ENCODE measurements at regions not wholly inside any gene's neighbourhood (a gene's known extent, or its start where the extent isn't known, plus 50 kb on each side); places are given as distances from the start of the nearest gene placed in this dataset.

GRCh38 chr6:139522511-139523220 lies 148.2 kb upstream of the CITED2 start:
- TF ChIP-seq CTCF (conservative IDR thresholded peaks at IDR 0.05): no peak
- Mint-ChIP-seq H3K36me3 (ENCODE audit: low read depth) (peaks cover 2% of the 10 kb centered on the region), H3K27ac (no peak overlapping the region), H3K27me3 (ENCODE audit: insufficient read depth) (no peaks in the 10 kb centered on the region), H3K4me3 (no peak overlapping the region), H3K9me3 (peaks cover 6% of the 10 kb centered on the region), H3K4me1 (peaks cover 24% of the 10 kb centered on the region)
- H3K4me1 ChIP-seq (ENCODE audit: control insufficient read depth, insufficient read depth, low read length): peaks cover 9% of the 10 kb centered on the region
- H3K4me3 ChIP-seq (ENCODE audit: low read length): no peak overlapping the region
- no peaks in the 10 kb centered on the region for H3K36me3 ChIP-seq (ENCODE audit: control insufficient read depth, insufficient read depth, low read length)
- H3K9ac ChIP-seq (ENCODE audit: extremely low read depth, low read length, poor library complexity, severe bottlenecking): no peak overlapping the region
- H3K9me3 ChIP-seq (ENCODE audit: control insufficient read depth, low read length): peaks cover 15% of the 10 kb centered on the region
- 73 to 76% methylated on average over 3 of the region's 3 CpGs for WGBS, 2 experiments (ENCODE audit: insufficient coverage in 1 of 2, insufficient read length in 1 of 2)
- no peak for DNase-seq
- no peak overlapping the region for H3K27ac ChIP-seq (ENCODE audit: low read depth, low read length)
- no peaks in the 10 kb centered on the region for H3K27me3 ChIP-seq (ENCODE audit: control insufficient read depth, insufficient read depth, low read length, poor library complexity, severe bottlenecking)

GRCh38 chr6:139521338-139521737 lies 146.9 kb upstream of the CITED2 start:
- Mint-ChIP-seq H3K27me3 (ENCODE audit: insufficient read depth) (no peaks in the 10 kb centered on the region), H3K36me3 (ENCODE audit: low read depth) (peaks cover 2% of the 10 kb centered on the region), H3K4me1 (peaks cover 27% of the 10 kb centered on the region), H3K4me3 (no peak overlapping the region), H3K9me3 (no peaks in the 10 kb centered on the region), H3K27ac (no peak overlapping the region)
- no peaks in the 10 kb centered on the region for H3K27me3 ChIP-seq (ENCODE audit: control insufficient read depth, insufficient read depth, low read length, poor library complexity, severe bottlenecking)
- no peak overlapping the region for H3K9ac ChIP-seq (ENCODE audit: extremely low read depth, low read length, poor library complexity, severe bottlenecking)
- DNase-seq: no peak
- H3K9me3 ChIP-seq (ENCODE audit: control insufficient read depth, low read length): peaks cover 2% of the 10 kb centered on the region
- H3K4me3 ChIP-seq (ENCODE audit: low read length): no peak overlapping the region
- H3K27ac ChIP-seq (ENCODE audit: low read depth, low read length): no peak overlapping the region
- WGBS, 2 experiments (ENCODE audit: insufficient coverage in 1 of 2, insufficient read length in 1 of 2): 93 to 96% methylated on average over 3 of the region's 3 CpGs
- H3K4me1 ChIP-seq (ENCODE audit: control insufficient read depth, insufficient read depth, low read length): peaks cover 16% of the 10 kb centered on the region
- no peak for TF ChIP-seq CTCF (conservative IDR thresholded peaks at IDR 0.05)
- H3K36me3 ChIP-seq (ENCODE audit: control insufficient read depth, insufficient read depth, low read length): no peaks in the 10 kb centered on the region

- Histone ChIP-seq H3K27ac (ENCODE audit: low read depth, low read length) (no peak overlapping the region), H3K9ac (ENCODE audit: extremely low read depth, low read length, poor library complexity, severe bottlenecking) (no peak overlapping the region), H3K27me3 (ENCODE audit: control insufficient read depth, insufficient read depth, low read length, poor library complexity, severe bottlenecking) (no peaks in the 10 kb centered on the region), H3K4me3 (ENCODE audit: low read length) (no peak overlapping the region), H3K36me3 (ENCODE audit: control insufficient read depth, insufficient read depth, low read length) (no peaks in the 10 kb centered on the region), H3K9me3 (ENCODE audit: control insufficient read depth, low read length) (no peaks in the 10 kb centered on the region), H3K4me1 (ENCODE audit: control insufficient read depth, insufficient read depth, low read length) (peaks cover 16% of the 10 kb centered on the region)
- H3K4me1 Mint-ChIP-seq: peaks cover 29% of the 10 kb centered on the region
- H3K27ac Mint-ChIP-seq: no peak overlapping the region
- H3K27me3 Mint-ChIP-seq (ENCODE audit: insufficient read depth): no peaks in the 10 kb centered on the region
- H3K36me3 Mint-ChIP-seq (ENCODE audit: low read depth): peaks cover 2% of the 10 kb centered on the region
- 65% methylated on average over 2 of the region's 3 CpGs; no CpG with 5 or more reads in 1 of the 2 experiments for WGBS, 2 experiments (ENCODE audit: insufficient coverage in 1 of 2, insufficient read length in 1 of 2)
- DNase-seq: no peak
- TF ChIP-seq CTCF (conservative IDR thresholded peaks at IDR 0.05): no peak
- H3K4me3 Mint-ChIP-seq: no peak overlapping the region
- no peaks in the 10 kb centered on the region for H3K9me3 Mint-ChIP-seq
Measured at GRCh38 chr6:139520321-139520768, 145.9 kb upstream of the CITED2 start.

Measured in endodermal cell (in vitro differentiated cells).